Heart right ventricle (tissue), 16 donors: ENCODE measurements at regions not wholly inside any gene's neighbourhood (a gene's known extent, or its start where the extent isn't known, plus 50 kb on each side); places are given as distances from the start of the nearest gene placed in this dataset.

Source experiments
- ATAC-seq, 8 donors: fragments of 200-7000 bp; cut with Tn5 transposase; one replicate each; pipeline ENCODE4 v1.9.1; 2020; ENCODE audit warnings: mild to moderate bottlenecking in 8 of 8, moderate library complexity in 8 of 8, moderate number of reproducible peaks in 1 of 8
- DNase-seq, 2 donors: peaks; one replicate each; pipeline ENCODE4 v3.0.0-alpha.2; 2020
- H3K27ac ChIP-seq, 10 donors: fragments of 200-600 bp; sonication (generic) in 2 of 10; one replicate each; pipeline versions ENCODE4 v1.5.0 to v1.8.0; 2020 to 2022; ENCODE audit warnings: mild to moderate bottlenecking in 3 of 10
- H3K27me3 ChIP-seq, 7 donors: fragments of 200-600 bp; one replicate each; pipeline ENCODE4 v1.8.0; 2021 to 2022; ENCODE audit warnings: mild to moderate bottlenecking in 2 of 7
- H3K36me3 ChIP-seq, 9 donors: fragments of 200-600 bp; sonication (generic) in 1 of 9; one replicate each; pipeline versions ENCODE4 v1.5.0 to v1.8.0; 2020 to 2022; ENCODE audit warnings: mild to moderate bottlenecking in 2 of 9
- H3K4me1 ChIP-seq, 9 donors: fragments of 200-600 bp; sonication (generic) in 1 of 9; one replicate each; pipeline versions ENCODE4 v1.5.0 to v1.8.0; 2020 to 2022; ENCODE audit warnings: mild to moderate bottlenecking in 4 of 9
- H3K4me3 ChIP-seq, 10 donors: fragments of 200-600 bp; sonication (generic) in 2 of 10; one replicate each; pipeline versions ENCODE4 v1.5.0 to v1.8.0; 2020 to 2022; ENCODE audit warnings: mild to moderate bottlenecking in 7 of 10, moderate library complexity in 2 of 10
- H3K9me3 ChIP-seq, 11 donors: fragments of 200-600 bp in 10 of 11; sonication (generic) in 2 of 11; one replicate each; pipeline versions ENCODE4 v1.5.0 to v1.8.0; 2013 to 2022; ENCODE audit warnings: mild to moderate bottlenecking in 2 of 11, control low read depth in 1 of 11, moderate library complexity in 1 of 11
- WGBS, 2 donors: extraction: QIAGEN DNeasy Blood & Tissue Kit; methylation state at CpG; one replicate each; pipeline ENCODE4 v1.1.7; 2013; ENCODE audit warnings: inconsistent platforms in 1 of 2; 5-methylcytosine and 5-hydroxymethylcytosine counted together
- intact Hi-C, 10 donors: fragments of 100-400 bp; cut with DNase I; formaldehyde crosslinking; loops; one replicate each; pipeline versions ENCODE4 v1.11.1 to v1.14.2; 2022
- TF ChIP-seq, protein P1 (sequence below), 9 donors: fragments of 200-600 bp; sonication (generic) in 2 of 9; IDR thresholded peaks; one replicate each; pipeline versions ENCODE4 v1.5.0 to v1.8.0; 2021 to 2022; ENCODE audit warnings: antibody characterized with exemption in 9 of 9, mild to moderate bottlenecking in 5 of 9, moderate library complexity in 1 of 9
- donor health status: Arrhythmogenic right ventricular cardiomyopathy.
- donor health status: ischemic (EF 13 %, LVEDD 7.1; RV severe dilation, severe dysfunction).
- donor health status: healthy with polysubstance abuse.
- donor health status: DM: no; HTN: yes; CAD: no.
- donor health status: DM: no; HTN: no; CAD: no.
- donor health status: ischemic (EF 25% LVEDD 6.9; RV normal size, moderate dysfunction).
- donor health status: ischemic (EF 25% LVEDD 5.7; RV mildly dilated, moderate dysfunction).
- donor health status: healthy.
- donor health status: DM: yes; HTN: yes; CAD: no.
- donor health status: Ischemic cardiomyopathy.
- donor health status: ischemic (EF 35%, LVEDD 5.7; RV mildly dilated, moderate dysfunction).
- donor health status: nonischemic (EF 11% LVEDD 7.7; RV severe dilation, severe dysfunction).
- donor health status: DM: yes; HTN: yes; CAD: no.
- donor health status: PGD.
- donor health status: ischemic (EF 29% LVEDD 5.4; RV normal size, mild dysfunction).
- donor health status: nonischemic (EF 23%, LVEDD 6.1; RV moderate dilation, normal function).

- H3K36me3 ChIP-seq: no peaks in the 10 kb centered on the region
- TF ChIP-seq, protein P1, sequence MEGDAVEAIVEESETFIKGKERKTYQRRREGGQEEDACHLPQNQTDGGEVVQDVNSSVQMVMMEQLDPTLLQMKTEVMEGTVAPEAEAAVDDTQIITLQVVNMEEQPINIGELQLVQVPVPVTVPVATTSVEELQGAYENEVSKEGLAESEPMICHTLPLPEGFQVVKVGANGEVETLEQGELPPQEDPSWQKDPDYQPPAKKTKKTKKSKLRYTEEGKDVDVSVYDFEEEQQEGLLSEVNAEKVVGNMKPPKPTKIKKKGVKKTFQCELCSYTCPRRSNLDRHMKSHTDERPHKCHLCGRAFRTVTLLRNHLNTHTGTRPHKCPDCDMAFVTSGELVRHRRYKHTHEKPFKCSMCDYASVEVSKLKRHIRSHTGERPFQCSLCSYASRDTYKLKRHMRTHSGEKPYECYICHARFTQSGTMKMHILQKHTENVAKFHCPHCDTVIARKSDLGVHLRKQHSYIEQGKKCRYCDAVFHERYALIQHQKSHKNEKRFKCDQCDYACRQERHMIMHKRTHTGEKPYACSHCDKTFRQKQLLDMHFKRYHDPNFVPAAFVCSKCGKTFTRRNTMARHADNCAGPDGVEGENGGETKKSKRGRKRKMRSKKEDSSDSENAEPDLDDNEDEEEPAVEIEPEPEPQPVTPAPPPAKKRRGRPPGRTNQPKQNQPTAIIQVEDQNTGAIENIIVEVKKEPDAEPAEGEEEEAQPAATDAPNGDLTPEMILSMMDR (IDR thresholded peaks at IDR 0.05): no peak
- H3K9me3 ChIP-seq: peaks cover 0 to 11% (median 0%) of the 10 kb centered on the region in 11 donors
- 32 to 34% methylated on average over 2 of the region's 2 CpGs for WGBS, 2 donors
- no peak for ATAC-seq
- no peaks in the 10 kb centered on the region for H3K4me1 ChIP-seq
- no peak for DNase-seq
- intact Hi-C loops: no loop called here
- H3K27ac ChIP-seq: no peak overlapping the region
- peaks cover 0 to 12% (median 0%) of the 10 kb centered on the region in 7 donors for H3K27me3 ChIP-seq
- H3K4me3 ChIP-seq: no peak overlapping the region
Observed at GRCh38 chr14:29521526-29522137, 406.0 kb downstream of the PRKD1 start.
